NB4 (cell line): ENCODE measurements at regions not wholly inside any gene's neighbourhood (a gene's known extent, or its start where the extent isn't known, plus 50 kb on each side); places are given as distances from the start of the nearest gene placed in this dataset.

ENCODE experiments used
- DNase-seq: peaks from one replicate; pipeline ENCODE4 v3.0.0; 2010; ENCODE audit warnings: low read depth
- H3K4me3 ChIP-seq: one replicate; pipeline ENCODE4 v1.5.1; 2011; ENCODE audit warnings: mild to moderate bottlenecking, low read depth, low read length, moderate library complexity
- MYC ChIP-seq: IDR thresholded peaks from 2 replicates; pipeline ENCODE4 v1.6.1; 2011; ENCODE audit warnings: low read depth, low read length
- POLR2A ChIP-seq: IDR thresholded peaks from 2 replicates; pipeline ENCODE4 v1.6.1; 2011; ENCODE audit warnings: mild to moderate bottlenecking; ENCODE audit not compliant: insufficient read length; ENCODE audit errors: extremely low read depth
- TF ChIP-seq, protein P1 (sequence below): IDR thresholded peaks from 2 replicates; pipeline ENCODE4 v1.6.1; 2011; ENCODE audit warnings: low read depth, low read length
- TF ChIP-seq, protein P2 (sequence below): IDR thresholded peaks from one replicate; pipeline ENCODE4 v1.5.1; 2012; ENCODE audit warnings: low read depth, low read length

DNA sequence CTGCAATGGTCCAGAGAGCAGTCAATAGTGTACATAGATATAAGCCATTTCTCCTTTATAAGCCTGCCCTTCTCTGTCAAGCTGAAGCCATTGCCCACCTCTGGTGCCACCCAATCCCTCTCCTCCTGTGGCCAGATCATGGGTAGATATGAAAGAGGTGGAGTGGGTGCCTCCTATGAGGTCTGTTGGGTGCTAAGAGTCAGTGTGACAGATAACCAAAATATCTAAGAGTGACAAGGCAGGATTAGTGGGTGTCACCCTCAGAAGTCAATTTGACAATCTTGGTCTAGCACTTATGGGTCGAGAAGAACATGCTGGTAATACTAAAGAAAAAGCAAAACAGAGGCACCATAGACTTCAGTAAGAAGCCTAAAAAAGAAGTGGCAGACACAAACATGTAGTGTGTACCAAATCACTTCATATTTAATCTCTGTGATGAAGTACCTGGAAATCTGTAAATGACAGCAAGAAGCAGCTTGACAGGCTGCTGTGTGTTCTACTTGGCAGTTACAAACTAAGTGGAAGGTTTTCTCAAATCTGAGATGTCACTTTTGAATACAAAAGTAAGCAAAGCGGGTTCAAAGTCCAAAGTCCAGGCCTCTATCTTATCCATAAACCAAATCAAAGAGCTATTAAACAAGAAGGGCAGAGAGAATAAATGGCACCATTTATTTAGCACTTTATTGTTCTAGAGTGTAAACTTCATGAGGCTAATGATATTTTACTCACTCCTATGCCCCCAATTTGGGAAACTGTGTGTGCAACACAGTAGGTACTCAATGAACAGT lies 118.9 kb upstream of the EOMES start:
- no peak overlapping the region for H3K4me3 ChIP-seq
- no peak for TF ChIP-seq POLR2A
- TF ChIP-seq, protein P1, sequence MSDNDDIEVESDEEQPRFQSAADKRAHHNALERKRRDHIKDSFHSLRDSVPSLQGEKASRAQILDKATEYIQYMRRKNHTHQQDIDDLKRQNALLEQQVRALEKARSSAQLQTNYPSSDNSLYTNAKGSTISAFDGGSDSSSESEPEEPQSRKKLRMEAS: no peak
- TF ChIP-seq, protein P2, sequence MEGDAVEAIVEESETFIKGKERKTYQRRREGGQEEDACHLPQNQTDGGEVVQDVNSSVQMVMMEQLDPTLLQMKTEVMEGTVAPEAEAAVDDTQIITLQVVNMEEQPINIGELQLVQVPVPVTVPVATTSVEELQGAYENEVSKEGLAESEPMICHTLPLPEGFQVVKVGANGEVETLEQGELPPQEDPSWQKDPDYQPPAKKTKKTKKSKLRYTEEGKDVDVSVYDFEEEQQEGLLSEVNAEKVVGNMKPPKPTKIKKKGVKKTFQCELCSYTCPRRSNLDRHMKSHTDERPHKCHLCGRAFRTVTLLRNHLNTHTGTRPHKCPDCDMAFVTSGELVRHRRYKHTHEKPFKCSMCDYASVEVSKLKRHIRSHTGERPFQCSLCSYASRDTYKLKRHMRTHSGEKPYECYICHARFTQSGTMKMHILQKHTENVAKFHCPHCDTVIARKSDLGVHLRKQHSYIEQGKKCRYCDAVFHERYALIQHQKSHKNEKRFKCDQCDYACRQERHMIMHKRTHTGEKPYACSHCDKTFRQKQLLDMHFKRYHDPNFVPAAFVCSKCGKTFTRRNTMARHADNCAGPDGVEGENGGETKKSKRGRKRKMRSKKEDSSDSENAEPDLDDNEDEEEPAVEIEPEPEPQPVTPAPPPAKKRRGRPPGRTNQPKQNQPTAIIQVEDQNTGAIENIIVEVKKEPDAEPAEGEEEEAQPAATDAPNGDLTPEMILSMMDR: no peak
- TF ChIP-seq MYC: no peak
- DNase-seq: no peak

DNA sequence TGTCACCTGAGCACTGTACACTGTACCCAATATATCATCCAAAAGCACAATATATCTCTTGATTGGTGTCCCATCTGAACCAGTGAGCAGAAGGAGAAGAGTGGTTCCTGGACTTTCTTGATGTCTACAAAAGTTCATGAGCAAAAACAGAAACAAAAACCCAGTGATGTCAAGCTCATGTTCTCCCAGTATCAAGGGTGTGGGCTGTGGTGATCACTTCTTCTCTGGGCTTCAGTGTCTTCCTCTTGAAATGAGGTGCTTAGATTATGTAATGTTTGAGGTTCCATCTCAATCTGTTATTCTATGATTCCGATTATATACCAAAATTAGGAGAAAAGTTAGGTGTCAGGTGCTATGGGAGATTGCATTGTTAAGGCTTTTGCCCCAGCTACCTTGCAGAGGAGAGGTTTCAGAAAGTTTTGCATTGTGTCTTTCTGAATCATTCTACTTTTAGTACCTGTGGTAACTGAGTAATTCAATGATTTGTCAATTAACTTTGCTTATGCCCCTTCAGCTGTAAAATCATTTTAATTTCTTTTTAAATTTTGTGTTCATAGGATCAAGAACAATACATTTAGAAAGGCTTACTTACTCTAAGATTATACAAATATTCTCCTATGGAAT lies 122.0 kb upstream of the EOMES start:
- TF ChIP-seq, protein P1: no peak
- TF ChIP-seq POLR2A: no peak
- DNase-seq: no peak
- no peak overlapping the region for H3K4me3 ChIP-seq

DNA sequence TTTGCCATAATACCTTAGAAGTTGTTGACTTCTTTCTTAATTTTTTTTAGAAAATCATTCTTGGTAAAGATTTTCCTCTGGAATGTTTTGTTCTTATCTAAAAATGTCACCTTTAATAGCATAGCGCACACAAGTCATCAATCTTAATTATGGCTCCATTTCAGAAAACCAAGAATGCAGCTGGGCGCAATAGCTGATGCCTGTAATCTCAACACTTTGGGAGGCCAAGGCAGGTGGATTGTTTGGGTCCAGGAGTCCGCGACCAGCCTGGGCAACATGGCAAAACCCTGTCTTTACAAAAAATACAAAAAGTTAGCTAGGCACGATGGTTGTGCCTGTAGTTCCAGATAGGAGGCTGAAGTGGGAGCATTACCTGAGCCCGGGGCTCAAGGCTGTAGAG lies 125.6 kb upstream of the EOMES start:
- TF ChIP-seq POLR2A (no peak), MYC (no peak)
- TF ChIP-seq, protein P1: no peak
- TF ChIP-seq, protein P2: no peak
- H3K4me3 ChIP-seq: no peak overlapping the region
- DNase-seq: no peak

DNA sequence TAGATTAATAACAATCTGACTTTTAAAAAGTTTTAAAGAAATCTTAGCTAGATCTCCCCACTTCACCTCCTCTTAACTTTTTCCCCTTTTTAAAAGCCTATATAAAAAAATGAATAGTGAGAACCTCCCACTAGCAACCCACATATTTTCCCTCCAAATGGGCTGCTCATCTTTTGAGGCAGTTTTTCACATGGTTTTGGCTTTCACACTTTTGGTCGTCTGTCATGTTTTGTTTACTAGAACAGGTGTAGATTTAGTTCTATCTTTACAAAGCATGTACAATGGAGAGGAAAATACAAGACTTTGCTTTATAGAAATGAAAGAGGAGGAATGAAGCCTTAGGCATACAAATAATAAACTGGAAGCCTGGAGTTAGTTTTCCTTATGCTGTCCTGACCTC lies 126.7 kb upstream of the EOMES start:
- H3K4me3 ChIP-seq: no peak overlapping the region
- no peak for DNase-seq
- TF ChIP-seq, protein P2: no peak
- TF ChIP-seq, protein P1: no peak
- TF ChIP-seq POLR2A (no peak), MYC (no peak)

DNA sequence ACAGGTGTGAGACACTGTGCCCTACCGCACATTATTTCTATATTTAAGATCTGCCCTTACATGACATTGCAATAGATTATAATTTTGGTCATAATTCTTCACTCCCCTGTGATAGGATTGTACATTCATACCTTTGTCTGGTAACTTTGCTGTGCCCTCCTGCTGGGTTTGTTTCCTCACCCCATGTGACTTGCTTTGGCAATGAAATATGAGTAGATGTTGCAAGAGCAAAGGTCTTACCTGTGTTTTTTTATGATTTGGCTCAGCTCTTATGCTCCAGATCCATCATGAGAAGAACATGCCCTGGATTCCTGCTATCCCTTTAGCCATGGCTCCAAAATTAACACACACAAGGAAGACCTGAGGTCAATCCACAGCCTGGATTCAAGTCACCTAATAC lies 137.7 kb upstream of the EOMES start:
- H3K4me3 ChIP-seq: no peak overlapping the region
- TF ChIP-seq, protein P2: no peak
- TF ChIP-seq POLR2A (no peak), MYC (no peak)
- TF ChIP-seq, protein P1: no peak
- no peak for DNase-seq
